ENCODE measurements at regions not wholly inside any gene's neighbourhood (a gene's known extent, or its start where the extent isn't known, plus 50 kb on each side); places are given as distances from the start of the nearest gene placed in this dataset.

- Histone ChIP-seq H3K9me3 (ENCODE audit: control insufficient read depth, insufficient read depth, low read depth, low read length) (no peaks in the 10 kb centered on the region), H3K4me3 (ENCODE audit: low read depth in 2 of 2, low read length in 2 of 2) (no peak overlapping the region), H3K36me3 (ENCODE audit: control insufficient read depth, insufficient read depth, low read length) (no peaks in the 10 kb centered on the region), H3K4me1 (ENCODE audit: control insufficient read depth, insufficient read depth, low read length) (no peaks in the 10 kb centered on the region), H3K27ac (ENCODE audit: low read length) (no peak overlapping the region), H3K27me3 (ENCODE audit: control insufficient read depth, insufficient read depth, low read length) (no peaks in the 10 kb centered on the region)
- POLR2A ChIA-PET: no interaction called here
- CTCF ChIA-PET: no interaction called here
- TF ChIP-seq CTCF (IDR thresholded peaks at IDR 0.05): no peak
- no peak for TF ChIP-seq SIN3A (IDR thresholded peaks at IDR 0.05; ENCODE audit: borderline replicate concordance, insufficient read depth, low read depth, low read length)
- TF ChIP-seq POLR2AphosphoS5 (IDR thresholded peaks at IDR 0.05; ENCODE audit: low read depth, low read length): no peak
- no peak for TF ChIP-seq REST (IDR thresholded peaks at IDR 0.05; ENCODE audit: insufficient read depth in 1 of 2, low read depth in 2 of 2, low read length in 1 of 2)
- TF ChIP-seq TCF7L2 (IDR thresholded peaks at IDR 0.05; ENCODE audit: low read depth, low read length): no peak
- intact Hi-C loops (cut with micrococcal nuclease; ENCODE audit: unreplicated experiment): no loop called here
- in situ Hi-C loops (cut with HindIII; ENCODE audit: low pct_unique_long_range_greater_than_20kb, low sequenced_read_pairs): no loop called here
- no TSS peak for BruUV-seq (replicated peaks)
- ATAC-seq (no peak), DNase-seq (ENCODE audit: low read depth, low spot score) (no peak)
Observed at GRCh38 chr15:87563869-87564268, 692.7 kb downstream of the NTRK3 start.

- no peak overlapping the region for H3K4me3 ChIP-seq (ENCODE audit: low read depth in 2 of 2, low read length in 2 of 2)
- CTCF ChIA-PET: no interaction called here
- no TSS peak for BruUV-seq (replicated peaks)
- intact Hi-C loops (cut with micrococcal nuclease; ENCODE audit: unreplicated experiment): no loop called here
- in situ Hi-C loops (cut with HindIII; ENCODE audit: low pct_unique_long_range_greater_than_20kb, low sequenced_read_pairs): no loop called here
- ATAC-seq: no peak
- no peaks in the 10 kb centered on the region for H3K4me1 ChIP-seq (ENCODE audit: control insufficient read depth, insufficient read depth, low read length)
- TF ChIP-seq REST (IDR thresholded peaks at IDR 0.05; ENCODE audit: insufficient read depth in 1 of 2, low read depth in 2 of 2, low read length in 1 of 2) (no peak), CTCF (IDR thresholded peaks at IDR 0.05) (no peak), POLR2AphosphoS5 (IDR thresholded peaks at IDR 0.05; ENCODE audit: low read depth, low read length) (no peak), TCF7L2 (IDR thresholded peaks at IDR 0.05; ENCODE audit: low read depth, low read length) (no peak), SIN3A (IDR thresholded peaks at IDR 0.05; ENCODE audit: borderline replicate concordance, insufficient read depth, low read depth, low read length) (no peak)
- H3K27ac ChIP-seq (ENCODE audit: low read length): no peak overlapping the region
- H3K36me3 ChIP-seq (ENCODE audit: control insufficient read depth, insufficient read depth, low read length): no peaks in the 10 kb centered on the region
- DNase-seq (ENCODE audit: low read depth, low spot score): no peak
- H3K9me3 ChIP-seq (ENCODE audit: control insufficient read depth, insufficient read depth, low read depth, low read length): no peaks in the 10 kb centered on the region
- no peaks in the 10 kb centered on the region for H3K27me3 ChIP-seq (ENCODE audit: control insufficient read depth, insufficient read depth, low read length)
- POLR2A ChIA-PET: no interaction called here
Observed at GRCh38 chr15:87562203-87562602, 694.3 kb downstream of the NTRK3 start.
